HCT116 (cell line): ENCODE measurements at regions not wholly inside any gene's neighbourhood (a gene's known extent, or its start where the extent isn't known, plus 50 kb on each side); places are given as distances from the start of the nearest gene placed in this dataset.

Source experiments
- ATAC-seq: fragments of 200-7000 bp; cut with Tn5 transposase; 2 replicates; pipeline ENCODE4 v1.9.1; 2020; ENCODE audit warnings: mild to moderate bottlenecking, moderate library complexity
- BruUV-seq: library from RNA; stranded (reverse); fragments of 400-500 nt; replicated peaks from 2 replicates; lab custom pipeline; 2021; lab: Mats Ljungman, UMichigan
- CTCF ChIA-PET: fragments of 300-600 bp; sonication (Branson Sonifier 250); formaldehyde crosslinking; loops from one replicate; lab custom pipeline; 2021; ENCODE audit warnings: antibody characterized with exemption; lab: Charles Lee
- POLR2A ChIA-PET: fragments of 300-600, 350-600 bp; sonication (Branson Sonifier 250); formaldehyde crosslinking; loops from one replicate; lab custom pipeline; 2021; ENCODE audit warnings: antibody characterized with exemption; lab: Charles Lee
- RAD21 ChIA-PET, 2 experiments: fragments of 300-600 bp; sonication (Branson Sonifier 250); formaldehyde crosslinking; loops; one replicate each; lab custom pipeline; 2023; ENCODE audit warnings: low total read pairs in 2 of 2; ENCODE audit not compliant: uncharacterized antibody in 2 of 2, unreplicated experiment in 2 of 2, low non-redundant PET in 1 of 2; lab: Charles Lee
- DNase-seq: peaks from one replicate; pipeline ENCODE4 v3.0.0-alpha.2; 2010; ENCODE audit warnings: low read depth, low spot score
- H2AFZ ChIP-seq: fragments of 200-600 bp; shearing (Covaris generic), sonication (generic); 2 replicates; pipeline ENCODE4 v1.6.1; 2017; ENCODE audit warnings: low read depth, mixed run types, mixed read lengths, antibody characterized with exemption, low read length; ENCODE audit not compliant: poor library complexity, severe bottlenecking
- H3K27ac ChIP-seq: 2 replicates; pipeline ENCODE4 v1.5.1; 2012; ENCODE audit warnings: low read depth, low read length
- H3K27me3 ChIP-seq: fragments of 200-600 bp; sonication (generic); 2 replicates; pipeline ENCODE4 v1.6.1; 2016; ENCODE audit warnings: mixed run types, low read length, mixed read lengths; ENCODE audit not compliant: insufficient read depth
- H3K36me3 ChIP-seq, 2 experiments: fragments of 200-500 bp in 1 of 2; fragments of 200-600 bp in 1 of 2; sonication (Bioruptor generic) in 1 of 2; sonication (generic) in 1 of 2; 2 replicates each; pipeline versions ENCODE4 v1.5.1 to v1.6.1; 2014 to 2016; ENCODE audit warnings: low read length in 2 of 2, inconsistent platforms in 1 of 2, mixed read lengths in 1 of 2, mixed run types in 1 of 2; ENCODE audit not compliant: insufficient read depth in 2 of 2, control insufficient read depth in 1 of 2
- H3K4me1 ChIP-seq, 2 experiments: fragments of 200-600 bp in 1 of 2; sonication (generic) in 1 of 2; 2 replicates each; pipeline versions ENCODE4 v1.5.1 to v1.6.1; 2012 to 2017; ENCODE audit warnings: low read length in 2 of 2, inconsistent platforms in 1 of 2, mild to moderate bottlenecking in 1 of 2, mixed read lengths in 1 of 2, mixed run types in 1 of 2, moderate library complexity in 1 of 2; ENCODE audit not compliant: insufficient read depth in 2 of 2, control insufficient read depth in 1 of 2
- H3K4me2 ChIP-seq: fragments of 200-600 bp; sonication (generic); 2 replicates; pipeline ENCODE4 v1.6.1; 2017; ENCODE audit warnings: mixed run types, low read length, mixed read lengths
- H3K4me3 ChIP-seq, 2 experiments: fragments of 200-600 bp in 1 of 2; sonication (generic) in 1 of 2; replicated peaks in 1 of 2; 2 replicates each; pipeline ENCODE4 v1.5.1; 2011 to 2016; ENCODE audit warnings: low read length in 2 of 2, control low read depth in 1 of 2, low read depth in 1 of 2, mild to moderate bottlenecking in 1 of 2, mixed read lengths in 1 of 2, mixed run types in 1 of 2
- H3K79me2 ChIP-seq: fragments of 200-600 bp; sonication (generic); 2 replicates; pipeline ENCODE4 v1.6.1; 2017; ENCODE audit warnings: mild to moderate bottlenecking, mixed run types, low read length, moderate library complexity, mixed read lengths; ENCODE audit not compliant: insufficient read depth
- H3K9ac ChIP-seq: fragments of 200-600 bp; sonication (generic); 2 replicates; pipeline ENCODE4 v1.6.1; 2016; ENCODE audit warnings: low read length, mixed read lengths
- H3K9me2 ChIP-seq: fragments of 200-600 bp; sonication (generic), shearing (Covaris generic); 2 replicates; pipeline ENCODE4 v1.6.1; 2017; ENCODE audit warnings: mixed run types, mild to moderate bottlenecking, moderate library complexity; ENCODE audit not compliant: insufficient read depth
- H3K9me3 ChIP-seq, 2 experiments: fragments of 200-500 bp in 1 of 2; fragments of 200-600 bp in 1 of 2; sonication (Bioruptor generic) in 1 of 2; sonication (generic) in 1 of 2; 2 replicates each; pipeline ENCODE4 v1.6.1; 2014 to 2017; ENCODE audit warnings: low read length in 2 of 2, mixed read lengths in 2 of 2, inconsistent platforms in 1 of 2, low read depth in 1 of 2, mild to moderate bottlenecking in 1 of 2, mixed run types in 1 of 2, moderate library complexity in 1 of 2; ENCODE audit not compliant: control insufficient read depth in 1 of 2, insufficient read depth in 1 of 2
- H4K20me1 ChIP-seq: fragments of 200-600 bp; sonication (generic), shearing (Covaris generic); 2 replicates; pipeline ENCODE4 v1.6.1; 2017; ENCODE audit warnings: mixed run types, mild to moderate bottlenecking, moderate library complexity; ENCODE audit not compliant: insufficient read depth
- CBX3 ChIP-seq: IDR thresholded peaks from 2 replicates; pipeline ENCODE4 v1.6.1; 2012; ENCODE audit warnings: low read depth
- CEBPB ChIP-seq: IDR thresholded peaks from 2 replicates; pipeline ENCODE4 v1.6.1; 2012; ENCODE audit warnings: low read depth
- ELF1 ChIP-seq: IDR thresholded peaks from 2 replicates; pipeline ENCODE4 v1.6.1; 2012; ENCODE audit warnings: low read depth, borderline replicate concordance
- FOSL1 ChIP-seq: IDR thresholded peaks from 2 replicates; pipeline ENCODE4 v1.6.1; 2012; ENCODE audit warnings: low read depth
- JUND ChIP-seq: IDR thresholded peaks from 2 replicates; pipeline ENCODE4 v1.6.1; 2012
- POLR2A ChIP-seq: IDR thresholded peaks from 2 replicates; pipeline ENCODE4 v1.7.0; 2011; ENCODE audit warnings: borderline replicate concordance; ENCODE audit not compliant: insufficient read depth, insufficient read length; ENCODE audit errors: extremely low read depth
- RAD21 ChIP-seq: IDR thresholded peaks from 2 replicates; pipeline ENCODE4 v1.6.1; 2012; ENCODE audit warnings: low read depth, mild to moderate bottlenecking
- SP1 ChIP-seq: IDR thresholded peaks from 2 replicates; pipeline ENCODE4 v1.6.1; 2012; ENCODE audit warnings: low read depth
- SRF ChIP-seq: IDR thresholded peaks from 2 replicates; pipeline ENCODE4 v1.6.1; 2012; ENCODE audit warnings: low read depth
- TCF7L2 ChIP-seq: IDR thresholded peaks from 2 replicates; pipeline ENCODE4 v1.7.0; 2011; ENCODE audit warnings: borderline replicate concordance, inconsistent platforms; ENCODE audit not compliant: insufficient read depth, insufficient read length; ENCODE audit errors: extremely low read depth
- intact Hi-C: fragments of 100-400 bp; cut with micrococcal nuclease; formaldehyde crosslinking; loops from 2 replicates; pipeline ENCODE4 v1.10.0; 2022
- TF ChIP-seq, protein P1 (sequence below): IDR thresholded peaks from 2 replicates; pipeline ENCODE4 v1.6.1; 2012
- TF ChIP-seq, protein P2 (sequence below), 3 experiments: fragments of 200-600 bp in 1 of 3; sonication (generic) in 1 of 3; IDR thresholded peaks in 2 of 3; conservative IDR thresholded peaks in 1 of 3; 2 replicates each; pipeline ENCODE4 v1.5.1; 2012 to 2017; ENCODE audit warnings: low read depth in 2 of 3, low read length in 2 of 3, antibody characterized with exemption in 1 of 3, borderline replicate concordance in 1 of 3, control low read depth in 1 of 3, mild to moderate bottlenecking in 1 of 3, mixed read lengths in 1 of 3, mixed run types in 1 of 3, moderate library complexity in 1 of 3; ENCODE audit not compliant: insufficient read depth in 1 of 3
- TF ChIP-seq, protein P3 (sequence below): IDR thresholded peaks from 2 replicates; pipeline ENCODE4 v1.6.1; 2012; ENCODE audit warnings: low read depth

DNA sequence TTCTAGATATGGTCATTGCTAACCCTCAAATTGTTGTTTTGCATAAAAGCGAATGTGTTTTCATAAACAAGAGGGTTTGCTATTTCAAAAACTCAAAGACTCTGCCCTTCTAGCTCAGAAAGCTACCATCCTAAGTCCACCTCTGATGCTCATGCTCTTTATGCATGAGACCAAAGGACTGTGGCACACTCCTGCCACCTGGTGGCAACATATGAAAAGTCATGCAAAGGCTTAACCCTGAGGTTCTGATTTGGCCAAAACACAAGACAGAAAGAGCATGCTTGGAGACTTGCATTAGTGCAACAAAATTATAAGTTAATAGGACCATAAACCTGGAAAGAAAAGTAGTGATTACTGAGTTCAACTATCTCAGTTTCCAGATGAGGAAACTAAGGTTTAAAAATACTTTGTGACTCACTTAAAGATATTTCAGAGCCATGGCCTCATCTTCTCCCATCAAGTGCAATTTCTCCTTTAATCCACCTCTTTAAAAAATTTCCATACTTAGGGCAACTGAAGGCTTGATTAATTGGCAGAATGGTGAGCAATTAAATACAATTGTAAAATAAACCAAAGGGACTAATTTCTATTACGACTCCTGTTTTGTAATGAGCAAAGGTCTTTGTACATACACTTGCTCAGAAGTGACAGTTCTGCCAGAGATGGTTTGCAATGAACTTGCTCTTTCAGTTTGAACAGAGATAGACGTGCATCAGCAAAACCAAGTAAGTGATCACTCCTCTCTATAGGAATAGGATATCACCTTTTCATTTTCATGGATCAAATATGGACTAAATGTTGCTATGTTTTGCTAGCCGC lies 110.7 kb upstream of the RAD23B start:
- CTCF ChIA-PET: interaction anchor here (0.6 to 1.3 kb wide), 9 partner anchors 11 to 1330 kb away, joined by 3 to 7 read pairs (median 4); no protein-coding TSS in a partner anchor
- peak; percentile 70 for DNase-seq
- Histone ChIP-seq H3K9me2 (no peaks in the 10 kb centered on the region), H3K4me3 (no peak overlapping the region), H2AFZ (peak overlapping the region; percentile 1), H3K27ac (no peak overlapping the region), H3K79me2 (no peaks in the 10 kb centered on the region), H3K27me3 (no peaks in the 10 kb centered on the region), H3K4me1 (peaks cover 0 to 54% of the 10 kb centered on the region in 2 experiments; a peak in 3 of 4 replicates), H3K9ac (no peak overlapping the region), H3K9me3 (no peaks in the 10 kb centered on the region), H3K36me3 (no peaks in the 10 kb centered on the region), H4K20me1 (no peaks in the 10 kb centered on the region), H3K4me2 (no peak overlapping the region)
- intact Hi-C loops: loop anchor here (1.0 kb wide), 3 partner anchors 14 to 1330 kb away; no protein-coding TSS in a partner anchor
- BruUV-seq: no TSS peak
- POLR2A ChIA-PET: no interaction called here
- peak; percentile 91 for TF ChIP-seq RAD21
- TF ChIP-seq, protein P1, sequence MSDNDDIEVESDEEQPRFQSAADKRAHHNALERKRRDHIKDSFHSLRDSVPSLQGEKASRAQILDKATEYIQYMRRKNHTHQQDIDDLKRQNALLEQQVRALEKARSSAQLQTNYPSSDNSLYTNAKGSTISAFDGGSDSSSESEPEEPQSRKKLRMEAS: peak; percentile 32; the same call in 1 of the 2 replicates
- 0 out of 2 replicates have a peak, but pooled peaks have one; percentile 7 for TF ChIP-seq FOSL1
- peak; percentile 10; the same call in 1 of the 2 replicates for TF ChIP-seq JUND
- TF ChIP-seq, protein P2, sequence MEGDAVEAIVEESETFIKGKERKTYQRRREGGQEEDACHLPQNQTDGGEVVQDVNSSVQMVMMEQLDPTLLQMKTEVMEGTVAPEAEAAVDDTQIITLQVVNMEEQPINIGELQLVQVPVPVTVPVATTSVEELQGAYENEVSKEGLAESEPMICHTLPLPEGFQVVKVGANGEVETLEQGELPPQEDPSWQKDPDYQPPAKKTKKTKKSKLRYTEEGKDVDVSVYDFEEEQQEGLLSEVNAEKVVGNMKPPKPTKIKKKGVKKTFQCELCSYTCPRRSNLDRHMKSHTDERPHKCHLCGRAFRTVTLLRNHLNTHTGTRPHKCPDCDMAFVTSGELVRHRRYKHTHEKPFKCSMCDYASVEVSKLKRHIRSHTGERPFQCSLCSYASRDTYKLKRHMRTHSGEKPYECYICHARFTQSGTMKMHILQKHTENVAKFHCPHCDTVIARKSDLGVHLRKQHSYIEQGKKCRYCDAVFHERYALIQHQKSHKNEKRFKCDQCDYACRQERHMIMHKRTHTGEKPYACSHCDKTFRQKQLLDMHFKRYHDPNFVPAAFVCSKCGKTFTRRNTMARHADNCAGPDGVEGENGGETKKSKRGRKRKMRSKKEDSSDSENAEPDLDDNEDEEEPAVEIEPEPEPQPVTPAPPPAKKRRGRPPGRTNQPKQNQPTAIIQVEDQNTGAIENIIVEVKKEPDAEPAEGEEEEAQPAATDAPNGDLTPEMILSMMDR (IDR thresholded peaks at IDR 0.05 in 2 of 3, conservative IDR thresholded peaks at IDR 0.05 in 1 of 3; ENCODE audit: borderline replicate concordance in 1 of 3, insufficient read depth in 1 of 3, low read depth in 2 of 3, low read length in 2 of 3): peak; percentile 74 to 93 (median 90)
- 0 out of 2 replicates have a peak, but pooled peaks have one; percentile 40 for TF ChIP-seq CBX3
- no peak for TF ChIP-seq CEBPB
- peak; percentile 7; the same call in 1 of the 2 replicates for TF ChIP-seq SP1
- TF ChIP-seq TCF7L2: no peak
- no peak for TF ChIP-seq ELF1
- no peak for TF ChIP-seq POLR2A
- TF ChIP-seq, protein P3, sequence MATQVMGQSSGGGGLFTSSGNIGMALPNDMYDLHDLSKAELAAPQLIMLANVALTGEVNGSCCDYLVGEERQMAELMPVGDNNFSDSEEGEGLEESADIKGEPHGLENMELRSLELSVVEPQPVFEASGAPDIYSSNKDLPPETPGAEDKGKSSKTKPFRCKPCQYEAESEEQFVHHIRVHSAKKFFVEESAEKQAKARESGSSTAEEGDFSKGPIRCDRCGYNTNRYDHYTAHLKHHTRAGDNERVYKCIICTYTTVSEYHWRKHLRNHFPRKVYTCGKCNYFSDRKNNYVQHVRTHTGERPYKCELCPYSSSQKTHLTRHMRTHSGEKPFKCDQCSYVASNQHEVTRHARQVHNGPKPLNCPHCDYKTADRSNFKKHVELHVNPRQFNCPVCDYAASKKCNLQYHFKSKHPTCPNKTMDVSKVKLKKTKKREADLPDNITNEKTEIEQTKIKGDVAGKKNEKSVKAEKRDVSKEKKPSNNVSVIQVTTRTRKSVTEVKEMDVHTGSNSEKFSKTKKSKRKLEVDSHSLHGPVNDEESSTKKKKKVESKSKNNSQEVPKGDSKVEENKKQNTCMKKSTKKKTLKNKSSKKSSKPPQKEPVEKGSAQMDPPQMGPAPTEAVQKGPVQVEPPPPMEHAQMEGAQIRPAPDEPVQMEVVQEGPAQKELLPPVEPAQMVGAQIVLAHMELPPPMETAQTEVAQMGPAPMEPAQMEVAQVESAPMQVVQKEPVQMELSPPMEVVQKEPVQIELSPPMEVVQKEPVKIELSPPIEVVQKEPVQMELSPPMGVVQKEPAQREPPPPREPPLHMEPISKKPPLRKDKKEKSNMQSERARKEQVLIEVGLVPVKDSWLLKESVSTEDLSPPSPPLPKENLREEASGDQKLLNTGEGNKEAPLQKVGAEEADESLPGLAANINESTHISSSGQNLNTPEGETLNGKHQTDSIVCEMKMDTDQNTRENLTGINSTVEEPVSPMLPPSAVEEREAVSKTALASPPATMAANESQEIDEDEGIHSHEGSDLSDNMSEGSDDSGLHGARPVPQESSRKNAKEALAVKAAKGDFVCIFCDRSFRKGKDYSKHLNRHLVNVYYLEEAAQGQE: no peak
- TF ChIP-seq SRF: no peak
- RAD21 ChIA-PET: interaction anchor here in 1 of 2 experiments (0.6 kb wide), 1 partner anchor 111 kb away, joined by 3 read pairs; the partner anchor contains the start of gene RAD23B
- ATAC-seq: peak; percentile 92
